ENCODE measurements at regions not wholly inside any gene's neighbourhood (a gene's known extent, or its start where the extent isn't known, plus 50 kb on each side); places are given as distances from the start of the nearest gene placed in this dataset.

GRCh38 chr3:176341963-176342362 is 855.3 kb downstream of the TBL1XR1 start:
- TF ChIP-seq POLR2AphosphoS5 (IDR thresholded peaks at IDR 0.05; ENCODE audit: borderline replicate concordance, low read depth, low read length) (no peak), EZH2 (IDR thresholded peaks at IDR 0.05) (no peak), FOXP2 (optimal IDR thresholded peaks at IDR 0.05; ENCODE audit: control extremely low read depth, extremely low read length, insufficient read depth) (no peak)
